ENCODE measurements at regions not wholly inside any gene's neighbourhood (a gene's known extent, or its start where the extent isn't known, plus 50 kb on each side); places are given as distances from the start of the nearest gene placed in this dataset.
"Not testable (repeated sequence)": the region's sequence is repeated elsewhere in the genome, so short reads cannot be mapped to it uniquely, and the experiment has no call there.

DNA sequence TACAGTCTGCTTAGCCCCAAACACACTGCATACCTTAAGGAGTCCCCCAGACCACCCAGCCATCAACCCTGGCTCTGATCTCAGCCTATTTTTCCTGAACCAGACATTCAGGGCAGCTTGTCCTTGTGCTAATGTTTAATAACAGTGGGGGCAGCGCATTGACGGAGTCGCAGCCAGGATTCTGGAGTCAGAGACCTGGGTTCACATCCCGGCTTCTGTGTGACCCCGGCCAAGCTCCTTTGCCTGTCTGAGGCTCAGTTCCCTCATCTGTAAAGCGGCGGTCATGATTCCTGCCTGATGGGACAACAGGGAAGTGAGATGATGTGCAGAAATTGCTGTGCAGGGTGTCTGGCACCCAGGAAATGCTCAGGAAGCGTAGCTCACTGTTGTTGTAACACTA lies 63.1 kb downstream of the MATN1 start:
- Histone ChIP-seq H3K9me3 (no peaks in the 10 kb centered on the region), H3K27me3 (peaks cover 0 to 16% of the 10 kb centered on the region in 2 donors), H3K4me3 (no peak overlapping the region), H3K4me1 (no peaks in the 10 kb centered on the region), H3K27ac (no peak overlapping the region), H3K36me3 (no peaks in the 10 kb centered on the region)
- TF ChIP-seq EP300 (IDR thresholded peaks at IDR 0.05) (no peak), POLR2A (IDR thresholded peaks at IDR 0.05) (no peak)
- TF ChIP-seq, protein P1, sequence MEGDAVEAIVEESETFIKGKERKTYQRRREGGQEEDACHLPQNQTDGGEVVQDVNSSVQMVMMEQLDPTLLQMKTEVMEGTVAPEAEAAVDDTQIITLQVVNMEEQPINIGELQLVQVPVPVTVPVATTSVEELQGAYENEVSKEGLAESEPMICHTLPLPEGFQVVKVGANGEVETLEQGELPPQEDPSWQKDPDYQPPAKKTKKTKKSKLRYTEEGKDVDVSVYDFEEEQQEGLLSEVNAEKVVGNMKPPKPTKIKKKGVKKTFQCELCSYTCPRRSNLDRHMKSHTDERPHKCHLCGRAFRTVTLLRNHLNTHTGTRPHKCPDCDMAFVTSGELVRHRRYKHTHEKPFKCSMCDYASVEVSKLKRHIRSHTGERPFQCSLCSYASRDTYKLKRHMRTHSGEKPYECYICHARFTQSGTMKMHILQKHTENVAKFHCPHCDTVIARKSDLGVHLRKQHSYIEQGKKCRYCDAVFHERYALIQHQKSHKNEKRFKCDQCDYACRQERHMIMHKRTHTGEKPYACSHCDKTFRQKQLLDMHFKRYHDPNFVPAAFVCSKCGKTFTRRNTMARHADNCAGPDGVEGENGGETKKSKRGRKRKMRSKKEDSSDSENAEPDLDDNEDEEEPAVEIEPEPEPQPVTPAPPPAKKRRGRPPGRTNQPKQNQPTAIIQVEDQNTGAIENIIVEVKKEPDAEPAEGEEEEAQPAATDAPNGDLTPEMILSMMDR (IDR thresholded peaks at IDR 0.05): no peak
- 75 to 86% methylated on average over 8 of the region's 8 CpGs for WGBS, 2 donors
- no peak for DNase-seq (ENCODE audit: low spot score in 2 of 2)

DNA sequence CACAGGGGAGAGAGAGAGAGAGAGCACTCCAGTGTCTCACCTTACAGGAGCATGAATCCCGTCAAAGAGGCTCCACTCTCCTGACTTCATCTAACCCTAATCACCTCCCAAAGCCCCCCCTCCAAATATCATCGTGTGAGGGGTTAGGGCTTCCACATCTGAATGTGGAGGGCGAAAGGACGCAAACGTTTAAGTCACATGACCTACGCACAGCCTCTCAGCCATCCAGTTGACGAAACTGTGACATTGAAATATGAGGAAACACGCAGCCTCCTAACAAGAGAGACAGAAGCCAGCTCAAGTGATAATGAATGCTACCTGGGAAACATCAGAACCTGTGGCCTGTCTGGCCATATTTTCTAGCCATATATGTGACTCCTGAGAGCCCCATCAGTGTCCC lies 63.7 kb downstream of the MATN1 start:
- no peaks in the 10 kb centered on the region for H3K36me3 ChIP-seq
- no peak for DNase-seq (ENCODE audit: low spot score in 2 of 2)
- 52 to 65% methylated on average over 8 of the region's 8 CpGs for WGBS, 2 donors
- H3K27me3 ChIP-seq: peaks cover 0 to 16% of the 10 kb centered on the region in 2 donors
- TF ChIP-seq EP300 (IDR thresholded peaks at IDR 0.05) (no peak), POLR2A (IDR thresholded peaks at IDR 0.05) (no peak)
- TF ChIP-seq, protein P1 (IDR thresholded peaks at IDR 0.05): no peak
- no peak overlapping the region for H3K4me3 ChIP-seq
- no peaks in the 10 kb centered on the region for H3K9me3 ChIP-seq
- H3K27ac ChIP-seq: no peak overlapping the region
- H3K4me1 ChIP-seq: no peaks in the 10 kb centered on the region

DNA sequence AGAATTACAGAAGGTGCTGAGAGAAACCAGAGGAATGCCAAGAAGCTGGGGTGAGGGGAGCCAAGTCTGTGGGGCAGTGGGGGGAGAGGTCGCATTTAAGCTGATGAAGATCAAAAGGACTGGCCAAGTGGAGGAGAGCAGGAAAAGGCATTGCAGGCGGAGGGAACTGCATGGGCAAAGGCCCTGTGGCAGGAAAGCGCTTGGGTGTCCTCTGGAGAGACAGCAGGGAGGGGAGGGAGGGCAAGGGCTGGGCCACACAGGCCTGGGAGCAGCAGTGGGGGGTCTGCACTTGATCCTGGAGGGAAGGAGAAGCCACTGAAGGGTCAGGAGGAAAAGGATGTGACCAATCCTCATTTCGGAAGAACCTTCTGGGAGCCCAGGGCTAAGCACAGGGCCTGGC lies 65.0 kb downstream of the MATN1 start:
- not testable (repeated sequence) for H3K36me3 ChIP-seq; H3K9me3 ChIP-seq; DNase-seq (ENCODE audit: low spot score in 2 of 2); H3K4me3 ChIP-seq; H3K4me1 ChIP-seq; H3K27ac ChIP-seq
- H3K27me3 ChIP-seq: peaks cover 0 to 16% of the 10 kb centered on the region in 2 donors
- 76 to 91% methylated on average over 4 of the region's 4 CpGs for WGBS, 2 donors

DNA sequence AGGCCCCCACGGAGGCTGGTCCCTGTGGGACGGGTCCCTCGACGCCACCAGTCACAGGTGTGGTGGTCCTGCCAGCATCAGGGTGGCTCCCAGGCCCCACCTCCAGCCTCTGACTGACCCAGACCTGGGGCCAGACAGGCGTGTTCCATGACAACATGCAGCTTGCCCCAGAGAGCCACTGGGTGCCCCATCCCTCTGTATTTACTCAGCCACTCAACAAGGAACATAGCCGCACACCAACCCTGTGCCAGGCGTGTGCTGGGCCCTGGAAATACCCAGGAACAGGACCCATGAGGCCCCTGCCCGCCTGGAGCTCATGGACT lies 65.4 kb downstream of the MATN1 start:
- Histone ChIP-seq H3K27ac (no peak overlapping the region), H3K27me3 (peaks cover 0 to 16% of the 10 kb centered on the region in 2 donors), H3K9me3 (no peaks in the 10 kb centered on the region), H3K36me3 (no peaks in the 10 kb centered on the region), H3K4me1 (no peaks in the 10 kb centered on the region), H3K4me3 (no peak overlapping the region)
- TF ChIP-seq EP300 (IDR thresholded peaks at IDR 0.05): no peak
- TF ChIP-seq POLR2A (IDR thresholded peaks at IDR 0.05): no peak
- TF ChIP-seq, protein P1 (IDR thresholded peaks at IDR 0.05): no peak
- DNase-seq (ENCODE audit: low spot score in 2 of 2): no peak
- 74 to 80% methylated on average over 7 to 8 of the region's 8 CpGs for WGBS, 2 donors

DNA sequence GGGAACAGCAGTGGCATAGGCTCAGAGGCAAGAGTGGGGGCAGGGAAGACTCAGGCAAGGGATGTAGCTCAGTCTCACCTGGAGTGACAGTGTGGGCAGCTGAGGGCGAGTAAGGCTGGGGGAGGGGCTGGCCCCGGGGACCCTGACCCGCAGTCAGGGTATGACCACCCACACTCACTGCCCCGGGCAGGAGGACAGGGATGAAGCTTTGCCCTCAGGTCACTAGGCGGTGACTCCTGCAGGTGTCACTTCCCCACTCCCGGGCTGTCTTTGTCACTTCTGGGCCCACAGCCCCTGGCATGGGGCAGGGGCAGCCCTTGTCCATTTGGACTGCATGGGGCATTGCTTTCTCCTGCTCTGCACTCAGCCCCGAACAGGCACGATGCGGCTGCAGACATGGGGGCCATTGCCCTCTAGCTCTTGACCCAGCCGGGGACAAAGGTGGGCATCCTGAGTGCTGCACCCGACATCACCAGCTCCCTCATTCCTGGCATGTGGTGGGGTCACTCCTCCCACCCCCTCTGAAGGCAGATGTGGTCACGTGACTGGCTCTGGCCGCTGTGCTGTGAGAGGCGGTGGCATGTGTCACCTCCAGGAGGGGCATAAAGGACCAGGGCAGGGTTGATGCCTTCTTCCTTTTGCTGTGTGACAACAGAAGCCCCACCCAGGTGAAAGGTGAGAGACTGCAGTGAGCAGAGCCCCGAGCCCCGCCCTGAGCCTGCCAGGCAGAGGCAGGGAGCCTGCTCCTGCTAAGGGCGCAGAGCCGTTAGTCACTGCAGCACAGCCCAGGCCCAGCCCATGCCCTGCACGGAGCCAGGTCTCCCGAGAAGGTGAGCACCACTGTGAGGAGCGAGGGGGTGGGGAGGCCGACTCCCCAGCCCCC lies 66.0 kb downstream of the MATN1 start:
- peaks cover 0 to 16% of the 10 kb centered on the region in 2 donors for H3K27me3 ChIP-seq
- DNase-seq (ENCODE audit: low spot score in 2 of 2): no peak
- H3K27ac ChIP-seq: no peak overlapping the region
- 58 to 61% methylated on average over 17 to 21 of the region's 22 CpGs for WGBS, 2 donors
- H3K4me3 ChIP-seq: no peak overlapping the region
- TF ChIP-seq, protein P1 (IDR thresholded peaks at IDR 0.05): no peak
- TF ChIP-seq EP300 (IDR thresholded peaks at IDR 0.05): no peak
- TF ChIP-seq POLR2A (IDR thresholded peaks at IDR 0.05): no peak
- H3K36me3 ChIP-seq: no peaks in the 10 kb centered on the region
- H3K9me3 ChIP-seq: no peaks in the 10 kb centered on the region
- H3K4me1 ChIP-seq: no peaks in the 10 kb centered on the region
